ENCODE measurements at regions not wholly inside any gene's neighbourhood (a gene's known extent, or its start where the extent isn't known, plus 50 kb on each side); places are given as distances from the start of the nearest gene placed in this dataset.

GRCh38 chr2:81462420-81462819 is 1157.9 kb upstream of the LRRTM1 start:
- Histone ChIP-seq H3K27me3 (ENCODE audit: control insufficient read depth in 2 of 2, insufficient read depth in 2 of 2, low read length in 2 of 2) (no peaks in the 10 kb centered on the region), H3K9me1 (ENCODE audit: control insufficient read depth, insufficient read depth, low read length) (no peaks in the 10 kb centered on the region), H3K36me3 (ENCODE audit: control insufficient read depth, insufficient read depth, low read length) (no peaks in the 10 kb centered on the region), H3K27ac (ENCODE audit: extremely low read depth, low read depth, low read length) (no peak overlapping the region), H3K9me3 (replicated peaks; ENCODE audit: control insufficient read depth, insufficient read depth, low read depth, low read length) (no peaks in the 10 kb centered on the region), H3K4me1 (replicated peaks in 1 of 2; ENCODE audit: control insufficient read depth in 2 of 2, insufficient read depth in 2 of 2, low read length in 2 of 2) (no peaks in the 10 kb centered on the region), H4K20me1 (replicated peaks; ENCODE audit: control insufficient read depth, insufficient read depth, low read length) (no peaks in the 10 kb centered on the region), H2AFZ (ENCODE audit: low read depth, low read length) (no peak overlapping the region), H3K4me2 (ENCODE audit: insufficient read depth, low read length) (no peak overlapping the region), H3K9ac (ENCODE audit: insufficient read depth in 1 of 2, low read depth in 2 of 2, low read length in 2 of 2) (no peak overlapping the region), H3K4me3 (no peak overlapping the region), H3K79me2 (ENCODE audit: control insufficient read depth, insufficient read depth, low read length) (no peaks in the 10 kb centered on the region)
- ATAC-seq = no peak
- 0% methylated on average over 2 of the region's 2 CpGs for WGBS (ENCODE audit: insufficient coverage, low coverage, missing lambda C conversion rate)
- no peak for FAIRE-seq
- BruUV-seq (replicated peaks) = no TSS peak
- no peak for DNase-seq (ENCODE audit: extremely low read depth in 1 of 4, low spot score in 3 of 4)
- intact Hi-C loops (cut with micrococcal nuclease) (no loop called here), in situ Hi-C loops (cut with MboI) (no loop called here)
- POLR2A ChIA-PET = no interaction called here
- TF ChIP-seq ZBTB49 (CRISPR knock-in tag; IDR thresholded peaks at IDR 0.05; ENCODE audit: borderline replicate concordance) = no peak
- no peak for TF ChIP-seq TARDBP (IDR thresholded peaks at IDR 0.05)
- TF ChIP-seq TRIM25 (IDR thresholded peaks at IDR 0.05; ENCODE audit: borderline replicate concordance) = no peak
- no peak for TF ChIP-seq ZNF232 (CRISPR knock-in tag; IDR thresholded peaks at IDR 0.05)
- TF ChIP-seq PHTF2 (CRISPR knock-in tag; IDR thresholded peaks at IDR 0.05) = no peak
- TF ChIP-seq HMG20A (CRISPR knock-in tag; conservative IDR thresholded peaks at IDR 0.05) = no peak
- TF ChIP-seq KAT8 (IDR thresholded peaks at IDR 0.05; ENCODE audit: low read depth) = no peak
- TF ChIP-seq ZNF699 (CRISPR knock-in tag; IDR thresholded peaks at IDR 0.05; ENCODE audit: insufficient replicate concordance) = no peak
- CTCF ChIA-PET (ENCODE audit: low intra/inter-chr PET ratio) = no interaction called here
